ENCODE measurements at regions not wholly inside any gene's neighbourhood (a gene's known extent, or its start where the extent isn't known, plus 50 kb on each side); places are given as distances from the start of the nearest gene placed in this dataset.

- CTCF ChIA-PET: no interaction called here
- H3K18ac ChIP-seq (ENCODE audit: low read depth, low read length): no peak overlapping the region
- no TSS peak for BruUV-seq (replicated peaks)
Observed at GRCh38 chr4:13181681-13182080, 302.5 kb downstream of the RAB28 start.

More at GRCh38 chr4:13181681-13182080, 302.5 kb downstream of the RAB28 start:
- no peak overlapping the region for H4K8ac ChIP-seq (ENCODE audit: low read depth in 2 of 2, low read length in 2 of 2)
- no peak overlapping the region for H3K27ac ChIP-seq (ENCODE audit: insufficient read depth, low read length)
- H3K4me3 ChIP-seq (ENCODE audit: insufficient read depth, low read depth, low read length): no peak overlapping the region
- H3K14ac ChIP-seq (replicated peaks; ENCODE audit: low read depth, low read length): no peak overlapping the region
- H4K5ac ChIP-seq (ENCODE audit: low read depth, low read length): no peak overlapping the region
- H2BK15ac ChIP-seq (ENCODE audit: low read depth, low read length): no peak overlapping the region
- no peak overlapping the region for H4K91ac ChIP-seq (ENCODE audit: insufficient read depth, low read depth, low read length)
- no peak overlapping the region for H2AFZ ChIP-seq (replicated peaks; ENCODE audit: low read length, poor library complexity)
- no peak overlapping the region for H3K56ac ChIP-seq (ENCODE audit: extremely low read depth, insufficient read depth, low read length)
- H2AK5ac ChIP-seq (ENCODE audit: low read depth, low read length): no peak overlapping the region
- no peak overlapping the region for H2BK5ac ChIP-seq (ENCODE audit: low read depth, low read length, poor library complexity, severe bottlenecking)
- H3K9me3 ChIP-seq (ENCODE audit: control insufficient read depth, insufficient read depth, low read length): peaks cover 9% of the 10 kb centered on the region
- intact Hi-C loops (cut with micrococcal nuclease): no loop called here
- H3K36me3 ChIP-seq (ENCODE audit: control insufficient read depth, insufficient read depth, low read length): no peaks in the 10 kb centered on the region
- no peaks in the 10 kb centered on the region for H4K20me1 ChIP-seq (ENCODE audit: insufficient read depth, low read length)
- in situ Hi-C loops (cut with MboI; ENCODE audit: low sequenced_read_pairs): no loop called here
- no peak for ATAC-seq (ENCODE audit: low read depth)
- dilution Hi-C loops (cut with HindIII; ENCODE audit: low sequenced_read_pairs, unreplicated experiment): no loop called here
- no peak overlapping the region for H3K4ac ChIP-seq (ENCODE audit: low read depth, low read length)
- TF ChIP-seq MAFK (IDR thresholded peaks at IDR 0.05; ENCODE audit: low read depth, low read length) (no peak), ELK1 (IDR thresholded peaks at IDR 0.05; ENCODE audit: borderline replicate concordance, low read depth, low read length) (no peak), CTCF (conservative IDR thresholded peaks at IDR 0.05; ENCODE audit: low read depth, low read length) (no peak), USF2 (IDR thresholded peaks at IDR 0.05; ENCODE audit: low read depth, low read length) (no peak), CEBPB (IDR thresholded peaks at IDR 0.05; ENCODE audit: low read depth, low read length) (no peak), RAD21 (IDR thresholded peaks at IDR 0.05; ENCODE audit: low read length) (no peak), NFE2L2 (IDR thresholded peaks at IDR 0.05; ENCODE audit: low read depth, low read length) (no peak), RCOR1 (IDR thresholded peaks at IDR 0.05; ENCODE audit: insufficient replicate concordance, low read length) (no peak), CHD1 (IDR thresholded peaks at IDR 0.05; ENCODE audit: low read depth, low read length) (no peak), SMC3 (IDR thresholded peaks at IDR 0.05; ENCODE audit: low read depth, low read length) (no peak), BHLHE40 (IDR thresholded peaks at IDR 0.05; ENCODE audit: low read depth, low read length) (no peak)
- H2BK120ac ChIP-seq (ENCODE audit: low read depth, low read length): no peak overlapping the region
- no peaks in the 10 kb centered on the region for H3K9me1 ChIP-seq (ENCODE audit: insufficient read depth, low read length)
- no peak overlapping the region for H3K4me2 ChIP-seq (ENCODE audit: low read depth, low read length)
- H3K27me3 ChIP-seq (ENCODE audit: control insufficient read depth, insufficient read depth, low read length): no peaks in the 10 kb centered on the region
- no peak for DNase-seq
- no peak overlapping the region for H2BK20ac ChIP-seq (ENCODE audit: low read depth, low read length)
- H3K9ac ChIP-seq (ENCODE audit: low read depth, low read length): no peak overlapping the region
- WGBS, 2 experiments (ENCODE audit: extremely low coverage in 2 of 2, insufficient read length in 1 of 2): no CpG with 5 or more reads among the region's 4 CpGs
- no peaks in the 10 kb centered on the region for H3K4me1 ChIP-seq (ENCODE audit: control insufficient read depth, insufficient read depth, low read length)
- no peak overlapping the region for H2AK9ac ChIP-seq (replicated peaks; ENCODE audit: low read depth, low read length, poor library complexity)
- POLR2A ChIA-PET (ENCODE audit: unreplicated experiment): no interaction called here
- H3K23ac ChIP-seq (ENCODE audit: low read depth, low read length): no peak overlapping the region
- no peaks in the 10 kb centered on the region for H3K79me1 ChIP-seq (ENCODE audit: low read depth in 1 of 2, low read length in 2 of 2)
